GM12875 (cell line): ENCODE measurements at regions not wholly inside any gene's neighbourhood (a gene's known extent, or its start where the extent isn't known, plus 50 kb on each side); places are given as distances from the start of the nearest gene placed in this dataset.
"Not testable (repeated sequence)": the region's sequence is repeated elsewhere in the genome, so short reads cannot be mapped to it uniquely, and the experiment has no call there.

Experiments
- H3K4me3 ChIP-seq: one replicate; pipeline ENCODE4 v1.5.1; 2011; ENCODE audit warnings: low read depth, low read length, control low read depth
- CTCF ChIP-seq: IDR thresholded peaks from 2 replicates; pipeline ENCODE4 v1.5.1; 2011; ENCODE audit warnings: low read depth, mild to moderate bottlenecking, control low read depth, inconsistent platforms, low read length, moderate library complexity, borderline replicate concordance; ENCODE audit not compliant: insufficient read depth

- H3K4me3 ChIP-seq, result no peak overlapping the region
- no peak for TF ChIP-seq CTCF
These were observed 364.6 kb upstream of the SPRY2 start for GRCh38 chr13:80705371-80706163.

- no peak for TF ChIP-seq CTCF
- no peak overlapping the region for H3K4me3 ChIP-seq
These were observed 363.4 kb upstream of the SPRY2 start for GRCh38 chr13:80704369-80704768.

- TF ChIP-seq CTCF, result no peak
- H3K4me3 ChIP-seq, result no peak overlapping the region
These were observed 354.9 kb upstream of the SPRY2 start for GRCh38 chr13:80695841-80696240.

- H3K4me3 ChIP-seq, result not testable (repeated sequence)
These were observed 350.9 kb upstream of the SPRY2 start for GRCh38 chr13:80691814-80692213.

- TF ChIP-seq CTCF, result no peak
- no peak overlapping the region for H3K4me3 ChIP-seq
These were observed 349.3 kb upstream of the SPRY2 start for GRCh38 chr13:80690208-80690607.

GRCh38 chr13:80688593-80688992 lies 347.7 kb upstream of the SPRY2 start:
- TF ChIP-seq CTCF, result no peak
- no peak overlapping the region for H3K4me3 ChIP-seq

GRCh38 chr13:80685942-80686341 lies 345.0 kb upstream of the SPRY2 start:
- no peak overlapping the region for H3K4me3 ChIP-seq
- no peak for TF ChIP-seq CTCF
